ENCODE measurements at regions not wholly inside any gene's neighbourhood (a gene's known extent, or its start where the extent isn't known, plus 50 kb on each side); places are given as distances from the start of the nearest gene placed in this dataset.

GRCh38 chr14:34340025-34340625 is 121.9 kb downstream of the SPTSSA start:
- Histone ChIP-seq H3K9ac (no peak overlapping the region), H3K36me3 (no peaks in the 10 kb centered on the region), H3K27ac (peak overlapping the region in 5 of 11 experiments; percentile 10 to 40 (median 32); a peak in 2 of 22 replicates), H3K9me3 (replicated peaks in 1 of 11) (peaks cover 9 to 29% (median 14%) of the 10 kb centered on the region in 11 experiments; a peak in 17 of 22 replicates), H3K4me2 (peak overlapping the region in 10 of 11 experiments; percentile 16 to 56 (median 34); a peak in 11 of 22 replicates), H3K4me1 (peaks cover 10 to 25% (median 23%) of the 10 kb centered on the region in 10 experiments), H3K4me3 (no peak overlapping the region), H3K27me3 (no peaks in the 10 kb centered on the region), H4K20me1 (no peaks in the 10 kb centered on the region)
- no peak for TF ChIP-seq Cebpa-rat (IDR thresholded peaks at IDR 0.05)

GRCh38 chr14:34338056-34338455 is 124.0 kb downstream of the SPTSSA start:
- Histone ChIP-seq H3K27ac (no peak overlapping the region), H3K4me2 (no peak overlapping the region), H3K27me3 (no peaks in the 10 kb centered on the region), H3K9ac (no peak overlapping the region), H3K36me3 (no peaks in the 10 kb centered on the region), H3K9me3 (replicated peaks in 1 of 11) (peaks cover 4 to 18% (median 9%) of the 10 kb centered on the region in 11 experiments; a peak in 12 of 22 replicates), H3K4me1 (peaks cover 15 to 41% (median 31%) of the 10 kb centered on the region in 10 experiments), H4K20me1 (no peaks in the 10 kb centered on the region), H3K4me3 (no peak overlapping the region)
- no peak for TF ChIP-seq Cebpa-rat (IDR thresholded peaks at IDR 0.05)

GRCh38 chr14:34336501-34336900 is 125.5 kb downstream of the SPTSSA start:
- H3K36me3 ChIP-seq = no peaks in the 10 kb centered on the region
- H3K9ac ChIP-seq = no peak overlapping the region
- H3K4me3 ChIP-seq = no peak overlapping the region
- no peak overlapping the region for H3K27ac ChIP-seq
- no peaks in the 10 kb centered on the region for H4K20me1 ChIP-seq
- peaks cover 0 to 5% (median 0%) of the 10 kb centered on the region in 11 experiments; a peak in 1 of 22 replicates for H3K9me3 ChIP-seq (replicated peaks in 1 of 11)
- peak overlapping the region; percentile 16 to 67 (median 60); a peak in 20 of 22 replicates for H3K4me2 ChIP-seq
- peaks cover 15 to 45% (median 32%) of the 10 kb centered on the region in 10 experiments for H3K4me1 ChIP-seq
- no peak for TF ChIP-seq Cebpa-rat (IDR thresholded peaks at IDR 0.05)
- no peaks in the 10 kb centered on the region for H3K27me3 ChIP-seq

GRCh38 chr14:34335968-34336367 is 126.1 kb downstream of the SPTSSA start:
- no peak overlapping the region for H3K4me3 ChIP-seq
- H3K9ac ChIP-seq = no peak overlapping the region
- H3K36me3 ChIP-seq = no peaks in the 10 kb centered on the region
- peaks cover 15 to 45% (median 32%) of the 10 kb centered on the region in 10 experiments for H3K4me1 ChIP-seq
- no peaks in the 10 kb centered on the region for H4K20me1 ChIP-seq
- peak overlapping the region; percentile 16 to 67 (median 60); a peak in 21 of 22 replicates for H3K4me2 ChIP-seq
- H3K27me3 ChIP-seq = no peaks in the 10 kb centered on the region
- no peak overlapping the region; a peak in 1 of 22 replicates for H3K27ac ChIP-seq
- H3K9me3 ChIP-seq (replicated peaks in 1 of 11) = peaks cover 0 to 4% (median 0%) of the 10 kb centered on the region in 11 experiments; a peak in 1 of 22 replicates
- TF ChIP-seq Cebpa-rat (IDR thresholded peaks at IDR 0.05) = no peak

GRCh38 chr14:34334329-34334728 is 127.7 kb downstream of the SPTSSA start:
- H4K20me1 ChIP-seq = no peaks in the 10 kb centered on the region
- no peak for TF ChIP-seq Cebpa-rat (IDR thresholded peaks at IDR 0.05)
- peaks cover 14 to 36% (median 24%) of the 10 kb centered on the region in 10 experiments for H3K4me1 ChIP-seq
- H3K27ac ChIP-seq = no peak overlapping the region
- H3K36me3 ChIP-seq = no peaks in the 10 kb centered on the region
- peak overlapping the region in 5 of 11 experiments; percentile 5 to 55 (median 19); a peak in 6 of 22 replicates for H3K4me2 ChIP-seq
- H3K9me3 ChIP-seq (replicated peaks in 1 of 11) = 0 out of 22 replicates have a peak, but pooled peaks cover 0 to 4% (median 0%) of the 10 kb centered on the region in 11 experiments
- H3K9ac ChIP-seq = no peak overlapping the region
- H3K4me3 ChIP-seq = no peak overlapping the region
- H3K27me3 ChIP-seq = no peaks in the 10 kb centered on the region

- Histone ChIP-seq H3K4me3 (no peak overlapping the region), H3K36me3 (no peaks in the 10 kb centered on the region), H3K4me2 (peak overlapping the region in 1 of 11 experiments; percentile 8; a peak in 1 of 22 replicates), H3K27me3 (no peaks in the 10 kb centered on the region), H3K9me3 (replicated peaks in 1 of 11) (no peaks in the 10 kb centered on the region), H4K20me1 (no peaks in the 10 kb centered on the region), H3K4me1 (peaks cover 14 to 36% (median 24%) of the 10 kb centered on the region in 10 experiments), H3K9ac (no peak overlapping the region), H3K27ac (no peak overlapping the region)
- no peak for TF ChIP-seq Cebpa-rat (IDR thresholded peaks at IDR 0.05)
Observed at GRCh38 chr14:34331728-34332623, 130.1 kb downstream of the SPTSSA start.

- Histone ChIP-seq H3K27me3 (no peaks in the 10 kb centered on the region), H3K9me3 (replicated peaks in 1 of 11) (no peaks in the 10 kb centered on the region), H3K9ac (no peak overlapping the region), H3K4me2 (no peak overlapping the region), H3K4me1 (peaks cover 6 to 27% (median 17%) of the 10 kb centered on the region in 10 experiments), H4K20me1 (no peaks in the 10 kb centered on the region), H3K27ac (no peak overlapping the region), H3K36me3 (no peaks in the 10 kb centered on the region), H3K4me3 (no peak overlapping the region)
- no peak for TF ChIP-seq Cebpa-rat (IDR thresholded peaks at IDR 0.05)
Observed at GRCh38 chr14:34330846-34331245, 131.2 kb downstream of the SPTSSA start.

- TF ChIP-seq Cebpa-rat (IDR thresholded peaks at IDR 0.05) = no peak
- no peak overlapping the region for H3K27ac ChIP-seq
- no peak overlapping the region for H3K4me3 ChIP-seq
- H3K4me1 ChIP-seq = peaks cover 0 to 13% (median 5%) of the 10 kb centered on the region in 10 experiments; a peak in 11 of 20 replicates
- H3K9ac ChIP-seq = no peak overlapping the region
- H3K27me3 ChIP-seq = no peaks in the 10 kb centered on the region
- no peak overlapping the region for H3K4me2 ChIP-seq
- H3K36me3 ChIP-seq = no peaks in the 10 kb centered on the region
- H3K9me3 ChIP-seq (replicated peaks in 1 of 11) = no peaks in the 10 kb centered on the region
- H4K20me1 ChIP-seq = no peaks in the 10 kb centered on the region
Observed at GRCh38 chr14:34329301-34329700, 132.7 kb downstream of the SPTSSA start.

- H3K4me3 ChIP-seq = no peak overlapping the region
- H3K27me3 ChIP-seq = no peaks in the 10 kb centered on the region
- no peaks in the 10 kb centered on the region for H3K9me3 ChIP-seq (replicated peaks in 1 of 11)
- H3K4me2 ChIP-seq = no peak overlapping the region
- TF ChIP-seq Cebpa-rat (IDR thresholded peaks at IDR 0.05) = no peak
- peaks cover 0 to 7% (median 0%) of the 10 kb centered on the region in 10 experiments; a peak in 2 of 20 replicates for H3K4me1 ChIP-seq
- H3K36me3 ChIP-seq = no peaks in the 10 kb centered on the region
- H4K20me1 ChIP-seq = no peaks in the 10 kb centered on the region
- H3K9ac ChIP-seq = no peak overlapping the region
- no peak overlapping the region for H3K27ac ChIP-seq
Observed at GRCh38 chr14:34328178-34328577, 133.9 kb downstream of the SPTSSA start.

Data from BLaER1 treated with 17β-estradiol and CSF1 and Interleukin-3, amounts not matched to agents 10 nM and 100 nM (cell line).